IMR-90 (cell line): ENCODE measurements at regions not wholly inside any gene's neighbourhood (a gene's known extent, or its start where the extent isn't known, plus 50 kb on each side); places are given as distances from the start of the nearest gene placed in this dataset.

Experiments used
- ATAC-seq: fragments of 200-7000 bp; cut with Tn5 transposase; 2 replicates; pipeline ENCODE4 v1.9.1; 2020; ENCODE audit warnings: low read depth, mild to moderate bottlenecking, moderate library complexity
- BruUV-seq: library from RNA; stranded (reverse); fragments of 400-500 nt; replicated peaks from 2 replicates; lab custom pipeline; 2021; lab: Mats Ljungman, UMichigan
- CTCF ChIA-PET: fragments of 300-600 bp; formaldehyde crosslinking; extraction: SDS; loops from one replicate; lab custom pipeline; 2021; ENCODE audit warnings: antibody characterized with exemption; lab: Yijun Ruan, JAX
- POLR2A ChIA-PET: fragments of 300-600 bp; sonication (Branson Sonifier 250); formaldehyde crosslinking; loops from one replicate; lab custom pipeline; 2022; ENCODE audit warnings: antibody characterized with exemption; ENCODE audit not compliant: unreplicated experiment; lab: Charles Lee
- DNase-seq: peaks from one replicate; pipeline ENCODE4 v3.0.0; 2013
- H2AFZ ChIP-seq: replicated peaks from 2 replicates; pipeline ENCODE3; 2013; ENCODE audit warnings: low read length, mild to moderate bottlenecking; ENCODE audit not compliant: poor library complexity
- H2AK5ac ChIP-seq: 2 replicates; pipeline ENCODE4 v1.6.1; 2013; ENCODE audit warnings: low read depth, low read length, inconsistent platforms
- H2AK9ac ChIP-seq: replicated peaks from 2 replicates; pipeline ENCODE3; 2013; ENCODE audit warnings: mild to moderate bottlenecking, low read depth, low read length, moderate library complexity; ENCODE audit not compliant: poor library complexity
- H2BK120ac ChIP-seq: 2 replicates; pipeline ENCODE4 v1.6.1; 2013; ENCODE audit warnings: low read depth, low read length, inconsistent platforms
- H2BK15ac ChIP-seq: 3 replicates; pipeline ENCODE4 v1.6.1; 2013; ENCODE audit warnings: low read depth, low read length, inconsistent platforms
- H2BK20ac ChIP-seq: 2 replicates; pipeline ENCODE4 v1.6.1; 2013; ENCODE audit warnings: low read depth, mild to moderate bottlenecking, inconsistent platforms, low read length, moderate library complexity
- H2BK5ac ChIP-seq: 2 replicates; pipeline ENCODE4 v1.6.1; 2013; ENCODE audit warnings: mild to moderate bottlenecking, low read depth, low read length, inconsistent platforms; ENCODE audit not compliant: poor library complexity, severe bottlenecking
- H3K14ac ChIP-seq: replicated peaks from 2 replicates; pipeline ENCODE4 v1.6.1; 2013; ENCODE audit warnings: low read depth, low read length, inconsistent platforms
- H3K18ac ChIP-seq: 2 replicates; pipeline ENCODE4 v1.6.1; 2013; ENCODE audit warnings: low read depth, low read length, control low read depth
- H3K23ac ChIP-seq: 2 replicates; pipeline ENCODE4 v1.6.1; 2013; ENCODE audit warnings: low read depth, low read length, inconsistent platforms
- H3K27ac ChIP-seq: 2 replicates; pipeline ENCODE4 v1.5.1; 2013; ENCODE audit warnings: mild to moderate bottlenecking, control low read depth, low read length; ENCODE audit not compliant: insufficient read depth
- H3K27me3 ChIP-seq: 2 replicates; pipeline ENCODE4 v1.6.1; 2013; ENCODE audit warnings: low read length; ENCODE audit not compliant: control insufficient read depth, insufficient read depth
- H3K36me3 ChIP-seq: 2 replicates; pipeline ENCODE4 v1.6.1; 2013; ENCODE audit warnings: low read length, mixed read lengths; ENCODE audit not compliant: control insufficient read depth, insufficient read depth
- H3K4ac ChIP-seq: 2 replicates; pipeline ENCODE4 v1.6.1; 2013; ENCODE audit warnings: low read depth, low read length, inconsistent platforms
- H3K4me1 ChIP-seq: 2 replicates; pipeline ENCODE4 v1.6.1; 2013; ENCODE audit warnings: low read length, mixed read lengths; ENCODE audit not compliant: control insufficient read depth, insufficient read depth
- H3K4me2 ChIP-seq: 2 replicates; pipeline ENCODE4 v1.6.1; 2013; ENCODE audit warnings: low read depth, mild to moderate bottlenecking, control low read depth, low read length, moderate library complexity
- H3K4me3 ChIP-seq: 2 replicates; pipeline ENCODE4 v1.5.1; 2013; ENCODE audit warnings: low read depth, mild to moderate bottlenecking, control low read depth, low read length, moderate library complexity; ENCODE audit not compliant: insufficient read depth
- H3K56ac ChIP-seq: 2 replicates; pipeline ENCODE4 v1.6.1; 2013; ENCODE audit warnings: low read length, inconsistent platforms; ENCODE audit not compliant: insufficient read depth; ENCODE audit errors: extremely low read depth
- H3K79me1 ChIP-seq, 2 experiments: 2 replicates each; pipeline ENCODE4 v1.6.1; 2013; ENCODE audit warnings: low read length in 2 of 2, inconsistent platforms in 1 of 2, low read depth in 1 of 2
- H3K9ac ChIP-seq: 2 replicates; pipeline ENCODE4 v1.6.1; 2013; ENCODE audit warnings: low read depth, low read length, control low read depth
- H3K9me1 ChIP-seq: 2 replicates; pipeline ENCODE4 v1.6.1; 2013; ENCODE audit warnings: low read length, inconsistent platforms; ENCODE audit not compliant: insufficient read depth
- H3K9me3 ChIP-seq: 2 replicates; pipeline ENCODE4 v1.6.1; 2013; ENCODE audit warnings: low read length; ENCODE audit not compliant: control insufficient read depth, insufficient read depth
- H4K20me1 ChIP-seq: 2 replicates; pipeline ENCODE4 v1.6.1; 2013; ENCODE audit warnings: low read length, inconsistent platforms; ENCODE audit not compliant: insufficient read depth
- H4K5ac ChIP-seq: 2 replicates; pipeline ENCODE4 v1.6.1; 2013; ENCODE audit warnings: mild to moderate bottlenecking, low read depth, low read length, control low read depth
- H4K8ac ChIP-seq, 2 experiments: 2 replicates each; pipeline ENCODE4 v1.6.1; 2013; ENCODE audit warnings: low read depth in 2 of 2, low read length in 2 of 2, control low read depth in 1 of 2, inconsistent platforms in 1 of 2
- H4K91ac ChIP-seq: 2 replicates; pipeline ENCODE4 v1.6.1; 2013; ENCODE audit warnings: low read depth, low read length, inconsistent platforms; ENCODE audit not compliant: insufficient read depth
- FOS ChIP-seq: fragments of 150-350 bp; IDR thresholded peaks from 2 replicates; pipeline ENCODE4 v1.6.1; 2016; ENCODE audit warnings: low read depth, low read length
- MAZ ChIP-seq: IDR thresholded peaks from 2 replicates; pipeline ENCODE4 v1.6.1; 2012; ENCODE audit warnings: low read depth, mild to moderate bottlenecking, low read length, improper control_type of control experiment, moderate library complexity, borderline replicate concordance
- MXI1 ChIP-seq: IDR thresholded peaks from 2 replicates; pipeline ENCODE4 v1.6.1; 2012; ENCODE audit warnings: low read depth, mild to moderate bottlenecking, low read length, moderate library complexity, borderline replicate concordance
- WGBS, 2 experiments: methylation state at CpG; one replicate each; pipeline versions ENCODE4 v1.1.5 to v1.1.7; 2013; ENCODE audit warnings: missing lambda C conversion rate in 2 of 2; ENCODE audit not compliant: insufficient read length in 1 of 2; ENCODE audit errors: extremely low coverage in 2 of 2; 5-methylcytosine and 5-hydroxymethylcytosine counted together
- dilution Hi-C: fragments of 300-500 bp; cut with HindIII; formaldehyde crosslinking; loops from one replicate; pipeline ENCODE4 v1.14.3; 2018; ENCODE audit warnings: low sequenced_read_pairs; ENCODE audit not compliant: unreplicated experiment
- in situ Hi-C: fragments of 300-500 bp; cut with MboI; formaldehyde crosslinking; loops from 3 replicates; pipeline ENCODE4 v1.14.3; 2019; ENCODE audit warnings: low sequenced_read_pairs, inconsistent platforms, mixed read lengths
- intact Hi-C: fragments of 100-400 bp; cut with micrococcal nuclease; formaldehyde crosslinking; loops from 2 replicates; pipeline ENCODE4 v1.10.0; 2022
- TF ChIP-seq, protein P1 (sequence below): fragments of 150-350 bp; IDR thresholded peaks from 2 replicates; pipeline ENCODE4 v1.6.1; 2016; ENCODE audit warnings: low read depth, mild to moderate bottlenecking, low read length, moderate library complexity, borderline replicate concordance
- TF ChIP-seq, protein P2 (sequence below): fragments of 150-350 bp; IDR thresholded peaks from 2 replicates; pipeline ENCODE4 v1.6.1; 2017; ENCODE audit warnings: mild to moderate bottlenecking, antibody characterized with exemption, low read length, low read depth

DNA sequence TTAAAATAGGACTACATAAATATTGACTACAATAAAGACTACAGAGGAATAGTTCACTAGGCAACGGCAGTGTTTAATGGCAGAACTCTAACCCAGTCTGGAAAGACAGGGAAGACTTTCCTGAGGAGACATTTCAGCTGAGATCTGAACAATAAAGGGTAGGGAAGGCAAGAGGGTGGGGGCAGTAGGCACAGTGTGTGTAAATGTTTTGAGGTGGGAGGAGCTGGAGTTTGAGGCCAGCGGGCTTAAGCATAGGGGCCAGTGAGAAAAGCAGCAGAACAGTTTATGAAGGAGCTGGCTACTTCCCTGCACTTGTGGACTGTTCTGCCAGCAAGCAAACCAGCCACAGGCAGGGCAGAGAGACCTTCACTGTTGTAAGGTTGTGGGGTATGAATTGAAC is 76.6 kb upstream of the UGP2 start:
- Histone ChIP-seq H3K79me1 (no peaks in the 10 kb centered on the region), H3K4ac (no peak overlapping the region), H3K9me1 (no peaks in the 10 kb centered on the region), H2BK120ac (no peak overlapping the region), H3K4me2 (no peak overlapping the region), H4K5ac (no peak overlapping the region), H2AFZ (no peak overlapping the region), H2BK5ac (no peak overlapping the region), H3K23ac (no peak overlapping the region), H2BK20ac (no peak overlapping the region), H3K9me3 (no peaks in the 10 kb centered on the region), H3K36me3 (no peaks in the 10 kb centered on the region), H3K27me3 (no peaks in the 10 kb centered on the region), H3K4me3 (no peak overlapping the region), H3K4me1 (no peaks in the 10 kb centered on the region; the same call in 1 of the 2 replicates), H3K27ac (no peak overlapping the region), H2AK9ac (no peak overlapping the region), H3K56ac (no peak overlapping the region), H4K8ac (no peak overlapping the region), H4K91ac (no peak overlapping the region), H3K18ac (no peak overlapping the region), H4K20me1 (no peaks in the 10 kb centered on the region), H2AK5ac (no peak overlapping the region), H3K9ac (no peak overlapping the region), H2BK15ac (no peak overlapping the region), H3K14ac (no peak overlapping the region)
- BruUV-seq = no TSS peak
- TF ChIP-seq, protein P1, sequence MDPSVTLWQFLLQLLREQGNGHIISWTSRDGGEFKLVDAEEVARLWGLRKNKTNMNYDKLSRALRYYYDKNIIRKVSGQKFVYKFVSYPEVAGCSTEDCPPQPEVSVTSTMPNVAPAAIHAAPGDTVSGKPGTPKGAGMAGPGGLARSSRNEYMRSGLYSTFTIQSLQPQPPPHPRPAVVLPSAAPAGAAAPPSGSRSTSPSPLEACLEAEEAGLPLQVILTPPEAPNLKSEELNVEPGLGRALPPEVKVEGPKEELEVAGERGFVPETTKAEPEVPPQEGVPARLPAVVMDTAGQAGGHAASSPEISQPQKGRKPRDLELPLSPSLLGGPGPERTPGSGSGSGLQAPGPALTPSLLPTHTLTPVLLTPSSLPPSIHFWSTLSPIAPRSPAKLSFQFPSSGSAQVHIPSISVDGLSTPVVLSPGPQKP = no peak
- TF ChIP-seq FOS (no peak), MAZ (no peak), MXI1 (no peak)
- TF ChIP-seq, protein P2, sequence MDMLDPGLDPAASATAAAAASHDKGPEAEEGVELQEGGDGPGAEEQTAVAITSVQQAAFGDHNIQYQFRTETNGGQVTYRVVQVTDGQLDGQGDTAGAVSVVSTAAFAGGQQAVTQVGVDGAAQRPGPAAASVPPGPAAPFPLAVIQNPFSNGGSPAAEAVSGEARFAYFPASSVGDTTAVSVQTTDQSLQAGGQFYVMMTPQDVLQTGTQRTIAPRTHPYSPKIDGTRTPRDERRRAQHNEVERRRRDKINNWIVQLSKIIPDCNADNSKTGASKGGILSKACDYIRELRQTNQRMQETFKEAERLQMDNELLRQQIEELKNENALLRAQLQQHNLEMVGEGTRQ = no peak
- dilution Hi-C loops (no loop called here), intact Hi-C loops (no loop called here), in situ Hi-C loops (no loop called here)
- no peak for DNase-seq
- ChIA-PET POLR2A (no interaction called here), CTCF (no interaction called here)
- ATAC-seq = no peak
- WGBS, 2 experiments = no CpG with 5 or more reads among the region's 2 CpGs
